HG03280 (cell line): ENCODE measurements at regions not wholly inside any gene's neighbourhood (a gene's known extent, or its start where the extent isn't known, plus 50 kb on each side); places are given as distances from the start of the nearest gene placed in this dataset.
A peak's percentile ranks its signal among the peaks of the same experiment; 100 is the strongest.

ENCODE experiments used
- ATAC-seq: cut with Tn5 transposase; IDR thresholded peaks from one replicate; pipeline ENCODE4 v1.9.1; 2021; ENCODE audit warnings: mild to moderate bottlenecking, moderate library complexity; ENCODE audit not compliant: unreplicated experiment

DNA sequence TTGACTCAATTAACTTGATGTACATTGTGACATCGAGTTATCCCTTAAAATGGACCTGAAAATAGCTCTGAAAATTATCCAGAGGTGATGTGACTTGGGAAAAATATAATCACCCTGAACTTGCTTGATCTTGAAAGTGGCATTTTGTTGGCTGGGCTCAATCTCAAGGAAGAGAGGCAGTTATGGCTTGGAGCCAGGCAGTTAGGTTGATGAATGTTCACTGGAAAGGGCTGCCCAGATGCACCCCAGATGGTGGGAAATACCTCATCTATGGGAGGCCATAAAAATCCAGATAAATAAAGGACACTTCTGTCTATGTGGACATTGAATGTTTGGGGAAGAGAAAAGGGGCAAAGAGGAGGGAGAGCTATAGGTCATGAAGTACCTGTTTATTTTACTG is 55.7 kb upstream of the OR5AN1 start:
- no peak for ATAC-seq

DNA sequence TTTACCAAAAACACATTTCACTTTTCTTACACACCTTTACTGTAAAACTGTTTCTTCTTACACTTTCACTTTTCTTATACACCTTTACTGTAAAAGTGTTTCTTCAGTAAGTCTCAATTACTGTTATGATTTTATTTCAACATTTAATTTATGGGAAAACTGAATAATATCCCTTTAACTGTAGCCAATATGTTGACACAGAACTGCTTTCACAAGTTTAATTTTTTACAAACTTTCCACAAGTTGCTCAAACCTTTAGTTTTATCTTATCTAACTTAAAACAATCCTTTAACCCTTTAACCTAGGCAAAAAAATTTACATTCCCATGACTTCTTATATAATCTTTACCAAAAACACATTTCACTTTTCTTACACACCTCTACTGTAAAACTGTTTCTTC is 63.3 kb upstream of the OR5AN1 start:
- ATAC-seq = no peak

DNA sequence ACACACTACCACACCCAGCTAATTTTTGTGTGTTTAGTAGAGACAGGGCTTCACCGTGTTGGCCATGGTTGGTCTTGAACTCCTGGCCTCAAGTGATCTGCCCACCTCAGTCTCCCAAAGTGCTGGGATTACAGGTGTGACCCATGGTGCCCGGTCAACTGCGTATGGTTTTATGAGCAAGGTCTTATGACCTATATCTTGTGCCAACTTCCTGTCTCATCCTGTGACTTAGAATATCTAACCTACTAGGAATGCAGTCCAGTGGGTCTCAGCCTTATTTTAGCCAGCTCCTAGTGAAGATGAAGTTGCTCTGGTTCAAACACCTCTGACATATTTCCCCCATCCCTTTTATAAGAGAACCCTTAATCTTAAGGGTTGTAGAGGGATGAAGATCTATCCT is 66.1 kb upstream of the OR5AN1 start:
- no peak for ATAC-seq

DNA sequence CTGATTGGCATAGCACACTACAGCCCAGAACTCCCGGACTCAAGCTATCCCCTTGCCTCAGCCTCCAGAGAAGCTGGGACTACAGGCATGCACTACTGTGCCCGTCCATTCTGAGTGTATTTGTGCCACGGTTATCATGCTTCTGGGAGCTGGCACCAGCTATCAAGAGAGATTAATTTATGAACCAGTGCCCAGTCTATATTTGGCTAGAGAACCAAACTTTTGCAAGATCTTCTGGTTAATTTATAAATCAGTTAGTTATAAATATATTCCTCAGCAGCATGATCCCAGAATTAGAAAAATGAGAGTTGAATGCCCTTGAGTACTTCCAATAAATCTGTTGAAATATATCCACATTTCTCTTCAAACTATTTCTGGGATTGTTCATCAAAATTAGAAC is 67.5 kb upstream of the OR5AN1 start:
- no peak for ATAC-seq

DNA sequence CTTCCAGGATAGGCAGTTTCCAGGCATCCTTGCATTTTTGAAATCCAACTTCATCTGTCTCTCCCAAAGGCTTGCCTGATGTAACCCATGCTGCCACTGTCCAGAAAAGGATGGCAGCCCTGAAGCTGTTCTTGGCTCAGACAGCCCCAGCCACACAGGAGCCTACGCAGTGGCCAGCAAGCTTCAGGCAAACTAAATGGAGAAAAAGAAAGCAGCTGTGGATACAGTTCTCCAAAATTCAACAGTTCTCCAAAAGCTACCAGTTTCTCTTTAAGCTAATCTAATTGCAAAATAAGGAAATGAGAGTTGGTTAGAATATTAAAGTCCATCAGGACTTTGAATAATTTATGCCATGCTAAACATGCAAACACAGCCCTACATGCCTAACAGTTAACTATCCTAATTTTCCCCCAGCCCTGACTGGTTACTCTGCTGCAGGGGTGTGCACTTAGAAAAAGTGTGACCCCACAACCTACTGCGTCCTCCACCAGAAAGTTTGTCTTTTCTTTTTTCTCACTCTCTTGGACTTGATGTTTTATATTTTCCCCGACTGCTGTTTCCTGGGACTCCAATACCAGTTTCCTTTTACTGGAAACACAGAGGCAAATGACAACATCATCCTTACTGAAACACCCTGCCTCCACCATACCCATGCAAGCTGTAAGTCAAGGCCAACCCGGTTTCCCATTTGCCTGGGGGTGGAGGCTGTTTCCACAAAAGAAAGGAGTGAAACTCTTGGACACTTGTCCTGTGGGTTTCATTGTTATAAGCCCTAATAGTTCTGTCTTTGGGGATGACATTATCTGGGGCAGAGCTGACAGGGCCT is 69.1 kb upstream of the OR5AN1 start:
- no peak for ATAC-seq

DNA sequence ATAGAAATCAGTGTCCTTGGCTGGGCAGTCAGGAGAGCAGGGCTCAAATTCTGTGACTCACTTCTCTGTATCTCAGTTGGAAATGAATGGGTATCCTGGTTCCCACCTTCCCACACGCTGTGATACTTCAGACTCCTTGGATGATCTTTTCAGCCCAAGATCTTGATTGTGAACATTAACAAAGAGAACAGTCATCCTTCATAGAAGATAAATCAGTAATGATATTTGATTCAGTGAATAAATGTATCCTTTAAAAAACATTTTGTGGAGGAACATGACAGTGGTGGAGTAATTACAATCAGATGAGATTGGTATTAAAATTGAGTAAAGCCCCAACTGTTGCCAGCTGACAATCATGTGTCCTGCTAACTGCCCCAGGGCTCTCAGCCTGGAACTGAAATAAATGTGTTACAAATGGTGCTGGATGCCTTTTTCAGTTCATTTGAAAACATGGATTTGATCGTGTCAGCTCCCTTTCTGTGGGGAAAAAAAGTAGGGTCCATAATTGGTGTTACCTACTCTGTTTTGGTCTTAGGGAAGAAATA is 72.9 kb upstream of the OR5AN1 start:
- ATAC-seq = no peak

DNA sequence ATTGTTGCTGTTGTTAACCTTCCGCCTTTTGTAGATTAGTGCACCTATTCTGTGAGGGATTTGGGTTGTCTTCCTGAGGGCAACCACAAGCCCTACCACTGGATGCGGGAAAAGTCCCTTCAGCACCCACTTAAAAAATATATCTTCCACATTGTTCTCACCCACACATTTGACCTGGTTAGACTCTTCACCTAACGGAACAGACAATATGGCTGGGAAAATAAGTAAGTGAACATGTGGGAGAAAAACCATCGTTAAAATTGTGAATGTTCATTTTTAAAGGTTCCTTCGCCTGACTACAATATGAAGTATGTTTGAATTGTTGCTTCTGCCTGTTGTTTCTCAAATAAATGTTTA is 72.0 kb upstream of the MPEG1 start:
- peak; percentile 15 for ATAC-seq

DNA sequence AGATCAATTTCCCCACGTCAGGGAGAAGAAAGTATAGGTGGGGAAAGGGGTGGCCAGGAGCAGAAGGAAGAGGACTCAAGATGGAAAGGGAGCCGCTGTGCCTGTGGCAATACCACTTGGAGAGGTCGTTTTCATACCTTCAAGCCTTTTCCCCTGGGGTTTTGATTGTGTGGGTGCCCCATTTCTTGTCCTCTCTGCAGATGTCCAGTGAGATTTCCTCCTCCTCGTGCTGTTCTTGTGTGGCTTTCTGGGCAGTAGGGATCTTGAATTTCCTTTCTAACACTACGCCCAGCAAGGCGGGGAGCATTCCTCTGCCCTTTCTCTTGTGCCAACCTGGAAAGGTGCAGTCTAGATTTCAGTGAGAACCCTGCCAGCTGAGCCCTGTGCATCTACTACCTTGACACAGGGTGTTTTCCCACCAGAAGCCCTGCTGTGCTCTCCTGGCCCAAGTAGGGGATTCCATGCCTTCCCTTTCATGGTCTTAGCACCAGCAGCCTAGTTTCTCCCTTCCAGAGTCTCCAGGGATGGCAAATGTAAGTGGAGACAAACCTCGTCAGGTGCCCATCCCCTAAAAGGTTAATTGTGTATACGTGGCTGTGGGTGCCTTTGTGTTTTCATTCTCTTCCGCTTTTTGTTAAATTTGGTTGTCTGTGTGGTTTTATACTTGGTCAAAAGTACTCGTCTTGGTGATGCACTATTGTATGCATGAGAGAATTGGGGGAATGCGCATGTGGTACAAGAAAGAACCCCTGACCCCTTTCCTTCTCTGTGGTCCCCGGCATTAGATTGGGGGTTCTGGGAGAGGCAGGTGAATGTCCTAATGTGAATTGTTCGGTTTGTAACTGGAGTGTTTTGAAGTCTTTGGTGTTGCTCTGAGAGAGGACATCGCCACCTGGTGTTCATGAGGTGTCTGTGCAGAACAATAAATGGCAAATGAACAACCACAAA is 71.4 kb upstream of the MPEG1 start:
- peak; percentile 64 for ATAC-seq

DNA sequence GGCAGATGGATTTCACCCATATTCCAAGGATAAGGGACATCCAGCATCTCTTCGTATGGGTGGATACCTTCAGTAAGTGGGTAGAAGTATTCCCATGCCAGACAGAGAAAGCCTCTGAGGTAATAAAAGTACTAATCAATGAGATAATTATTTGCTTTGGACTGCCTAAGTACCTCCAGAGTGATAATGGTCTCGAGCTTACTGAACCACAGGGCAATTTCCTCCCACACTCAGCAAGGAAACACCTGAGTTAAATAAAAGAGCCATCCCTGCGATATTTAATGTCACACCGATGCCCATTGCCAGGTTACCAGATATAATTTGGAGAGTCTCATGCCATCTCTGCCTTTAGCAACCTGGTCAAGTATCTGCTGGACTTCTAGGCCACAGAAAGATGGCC is 70.6 kb upstream of the MPEG1 start:
- no peak for ATAC-seq

DNA sequence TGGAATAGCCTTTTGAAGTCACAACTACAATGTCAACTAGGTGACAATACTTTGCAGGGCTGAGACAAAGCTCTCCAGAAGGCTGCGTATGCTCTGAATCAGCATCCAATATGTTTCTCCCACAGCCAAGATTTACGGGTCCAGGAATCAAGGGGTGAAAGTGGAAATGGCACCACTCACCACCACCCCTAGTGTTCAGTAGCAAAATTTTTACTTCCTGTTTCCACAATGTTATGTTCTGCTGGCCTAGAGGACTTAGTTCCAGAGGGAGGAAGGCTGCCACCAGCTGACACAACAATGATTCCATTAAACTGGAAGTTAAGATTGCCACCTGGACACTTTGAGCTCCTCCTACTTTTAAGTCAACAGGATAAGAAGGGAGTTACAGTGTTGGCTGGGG is 68.5 kb upstream of the MPEG1 start:
- no peak for ATAC-seq

DNA sequence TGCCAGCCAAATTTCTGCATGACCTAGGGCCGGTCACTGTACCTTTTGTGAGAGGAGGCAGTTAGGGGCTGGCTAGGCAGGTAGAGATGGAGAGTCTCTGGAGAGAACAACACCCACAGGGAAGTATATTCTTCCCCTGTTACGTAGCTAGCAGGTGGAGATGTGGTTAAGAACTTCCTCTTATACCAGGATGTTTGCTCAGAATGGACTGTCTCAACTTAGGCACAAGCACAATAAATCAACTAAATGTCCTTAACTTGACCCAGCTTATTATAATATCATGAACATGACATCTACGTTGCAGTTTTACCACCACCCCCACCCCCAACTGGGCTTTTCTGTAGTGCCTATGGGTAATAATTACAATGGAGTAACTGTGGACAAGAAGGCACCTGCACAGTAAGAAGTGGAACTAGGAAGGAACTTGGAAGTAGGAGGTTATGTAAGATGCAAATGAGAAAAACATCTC is 60.7 kb upstream of the MPEG1 start:
- ATAC-seq = peak; percentile 58

DNA sequence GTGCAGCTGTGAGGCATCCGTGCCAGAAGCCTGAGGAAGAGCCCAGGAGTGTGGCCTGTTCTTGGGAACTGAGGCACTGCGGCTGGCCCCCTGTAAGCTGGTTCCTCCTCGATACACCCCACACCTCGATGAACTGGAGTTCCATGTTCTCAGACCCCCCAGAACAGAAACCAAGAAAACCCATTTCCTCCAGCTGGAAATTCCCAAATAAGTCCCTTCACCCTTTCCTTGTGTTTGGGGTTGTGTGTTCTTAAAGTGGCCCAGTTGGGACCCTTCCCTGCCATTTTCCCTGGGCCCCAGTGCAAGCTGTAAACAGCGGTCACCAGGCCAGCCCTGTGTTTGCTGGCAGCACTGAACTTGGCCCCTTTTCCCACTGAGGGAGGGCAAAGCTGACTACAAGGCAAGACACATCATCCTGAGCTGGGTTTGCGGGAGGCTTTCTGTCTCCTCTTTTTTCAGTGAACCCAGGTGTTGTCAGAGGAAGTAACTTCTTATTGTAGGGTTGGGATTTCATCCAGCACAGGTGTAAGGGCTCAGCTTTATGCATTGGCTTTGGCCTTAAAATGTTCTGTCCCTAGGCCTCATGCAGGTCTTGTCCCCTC is 60.1 kb upstream of the MPEG1 start:
- ATAC-seq = peak; percentile 14

DNA sequence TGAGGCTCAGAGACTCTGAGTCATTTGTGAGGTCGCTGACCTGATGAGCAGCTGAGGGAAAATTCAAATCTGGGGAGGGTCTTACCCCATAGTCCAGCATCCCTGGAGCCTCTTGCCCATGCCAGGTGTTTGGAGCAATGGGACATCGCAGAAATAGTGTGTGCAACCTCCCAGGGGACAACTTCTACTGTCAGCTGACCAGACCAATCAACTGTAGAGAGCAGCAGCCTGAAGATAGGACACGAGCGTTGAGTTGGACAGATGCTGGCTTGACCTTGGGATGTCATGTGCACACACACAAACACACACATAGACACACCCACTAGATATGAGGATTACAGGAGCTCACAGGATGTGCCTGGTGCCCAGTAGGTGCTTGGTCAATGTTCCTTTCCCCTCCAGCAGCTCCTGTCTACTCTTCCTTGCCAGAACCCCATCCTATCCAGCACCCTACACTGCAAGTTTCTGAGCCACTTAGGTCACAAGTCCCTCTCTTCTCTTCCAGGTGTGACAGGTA is 59.1 kb upstream of the MPEG1 start:
- ATAC-seq = no peak

DNA sequence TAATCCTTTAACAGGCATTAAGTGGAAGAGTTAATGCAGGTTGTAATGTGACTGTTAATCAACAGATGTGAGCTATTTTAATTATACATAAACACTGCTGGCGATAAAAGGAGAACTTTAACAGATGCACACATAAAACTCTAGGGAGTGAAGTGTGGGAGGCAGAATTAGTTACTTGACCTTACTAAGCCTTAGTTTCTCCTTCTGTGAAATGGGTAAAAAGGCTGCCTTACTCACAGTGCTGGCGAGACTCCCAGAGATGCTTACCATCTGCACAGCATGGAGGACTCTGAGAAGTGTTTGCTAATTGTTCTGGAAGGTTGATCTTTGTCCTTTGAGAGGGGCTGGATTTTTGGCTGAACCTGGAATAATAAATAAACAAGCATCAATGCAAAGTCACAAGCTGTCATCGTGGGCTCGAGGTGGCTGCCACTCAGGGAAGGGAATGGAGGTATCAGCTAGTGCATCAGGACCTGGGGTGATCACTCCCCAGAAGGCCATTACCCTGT is 58.6 kb upstream of the MPEG1 start:
- no peak for ATAC-seq

DNA sequence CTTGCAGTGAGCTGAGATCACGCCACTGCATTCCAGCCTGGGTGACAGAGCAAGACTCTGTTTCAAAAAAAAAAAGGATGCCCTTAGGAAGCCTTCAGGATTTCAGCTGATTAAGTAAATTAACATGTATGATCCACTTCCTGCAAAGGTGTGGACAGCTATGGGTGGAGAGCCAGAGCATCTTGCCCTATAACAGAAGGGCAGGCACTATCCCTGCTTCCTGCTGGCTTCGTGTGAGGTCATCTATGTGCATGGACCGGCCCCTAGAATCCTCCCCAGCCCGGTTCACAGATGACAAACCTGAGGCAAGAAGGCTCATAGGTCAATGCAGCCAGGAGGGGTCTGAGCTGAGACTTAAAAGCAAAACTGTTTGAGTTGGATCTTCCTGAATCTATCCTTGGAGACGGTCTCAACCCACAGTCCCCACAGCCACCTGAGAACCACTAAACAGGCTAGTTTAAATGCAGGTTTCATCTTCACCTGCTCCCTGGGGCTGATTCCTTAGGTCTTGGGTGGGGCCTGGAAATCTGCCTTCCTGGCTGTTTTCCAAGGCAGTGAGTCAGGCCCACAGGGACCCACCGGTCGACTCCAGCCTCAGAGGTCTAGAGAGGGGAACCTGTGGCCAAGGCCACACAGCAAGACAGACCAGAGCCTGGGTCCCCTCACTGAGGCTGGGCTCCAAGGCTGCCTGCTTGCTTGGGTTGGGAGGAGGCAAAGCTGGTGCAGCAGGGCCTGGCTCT is 55.2 kb upstream of the MPEG1 start:
- ATAC-seq = no peak

DNA sequence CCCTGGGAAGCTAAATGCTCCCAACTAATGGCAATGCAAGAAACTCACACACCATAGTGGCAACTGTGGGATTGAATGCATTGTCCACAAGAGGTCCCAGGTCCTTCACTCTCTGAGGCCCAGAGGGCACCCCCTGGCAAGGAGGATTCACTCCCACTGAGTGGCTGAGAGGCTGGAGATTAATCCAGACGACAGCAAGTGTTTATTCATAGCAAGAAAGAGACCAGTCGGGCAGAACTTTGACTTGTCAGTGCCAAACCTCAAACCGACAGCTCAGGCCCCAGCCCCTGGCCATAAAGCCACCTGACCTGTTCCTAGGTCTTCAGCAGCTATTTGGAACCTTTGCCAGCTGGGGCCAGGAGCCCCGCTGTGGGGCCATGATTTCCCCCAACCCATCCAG is 54.5 kb upstream of the MPEG1 start:
- no peak for ATAC-seq

DNA sequence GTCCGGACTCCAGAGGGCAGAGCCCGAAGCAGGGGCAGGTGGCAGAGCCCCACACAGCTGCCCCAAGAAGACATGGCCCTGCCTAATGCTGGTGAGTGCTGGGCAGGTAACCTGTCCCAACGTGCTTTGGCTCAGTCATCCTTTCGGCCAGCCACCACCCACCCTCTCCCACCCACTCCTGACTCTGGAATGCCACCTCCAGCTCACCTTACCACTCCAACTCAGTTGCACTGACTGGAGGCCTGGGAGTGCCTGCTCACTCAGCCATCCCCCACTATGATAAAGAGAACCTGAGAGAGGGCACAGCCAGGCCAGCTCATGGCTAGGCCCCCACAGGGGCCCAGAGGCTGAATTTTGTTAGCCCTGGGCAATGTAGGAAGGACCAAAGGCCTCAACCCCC is 53.8 kb upstream of the MPEG1 start:
- ATAC-seq = no peak

DNA sequence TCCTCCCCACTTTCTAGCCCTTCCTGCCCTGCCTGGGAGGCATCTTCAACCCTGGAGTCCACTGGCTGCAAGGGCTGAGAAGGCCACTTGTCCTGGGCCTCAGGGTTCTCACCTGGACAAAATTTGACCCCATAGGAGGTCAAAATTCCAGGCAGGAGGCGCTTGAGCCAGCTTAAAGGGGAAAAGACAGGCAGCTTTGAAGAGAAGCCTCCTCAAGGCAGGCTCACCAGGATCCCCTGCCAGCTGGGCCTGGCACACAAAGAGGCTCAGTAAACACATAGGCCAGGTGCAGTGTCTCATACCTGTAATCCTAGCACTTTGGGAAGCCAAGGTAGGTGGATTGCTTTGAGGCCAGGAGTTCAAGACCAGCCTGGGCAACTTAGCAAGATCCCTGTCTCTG is 53.0 kb upstream of the MPEG1 start:
- no peak for ATAC-seq

DNA sequence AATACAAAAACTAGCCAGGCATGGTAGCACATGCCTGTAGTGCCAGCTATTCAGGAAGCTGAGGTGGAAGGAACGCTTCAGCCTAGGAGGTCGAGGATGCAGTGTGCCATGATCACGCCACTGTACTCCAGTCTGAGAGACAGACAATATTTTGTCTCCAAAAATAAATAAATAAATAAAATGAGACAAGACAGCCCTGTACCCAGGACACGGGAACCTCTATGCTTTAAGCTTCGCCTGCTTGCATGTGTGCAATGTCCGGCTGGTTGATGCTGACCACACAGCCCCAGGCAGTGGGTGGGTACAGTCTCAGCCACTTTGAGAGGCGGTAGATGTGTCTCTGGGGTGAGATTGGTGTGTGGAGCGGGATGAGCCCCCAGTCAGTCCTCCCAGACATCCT is 52.0 kb upstream of the MPEG1 start:
- no peak for ATAC-seq

DNA sequence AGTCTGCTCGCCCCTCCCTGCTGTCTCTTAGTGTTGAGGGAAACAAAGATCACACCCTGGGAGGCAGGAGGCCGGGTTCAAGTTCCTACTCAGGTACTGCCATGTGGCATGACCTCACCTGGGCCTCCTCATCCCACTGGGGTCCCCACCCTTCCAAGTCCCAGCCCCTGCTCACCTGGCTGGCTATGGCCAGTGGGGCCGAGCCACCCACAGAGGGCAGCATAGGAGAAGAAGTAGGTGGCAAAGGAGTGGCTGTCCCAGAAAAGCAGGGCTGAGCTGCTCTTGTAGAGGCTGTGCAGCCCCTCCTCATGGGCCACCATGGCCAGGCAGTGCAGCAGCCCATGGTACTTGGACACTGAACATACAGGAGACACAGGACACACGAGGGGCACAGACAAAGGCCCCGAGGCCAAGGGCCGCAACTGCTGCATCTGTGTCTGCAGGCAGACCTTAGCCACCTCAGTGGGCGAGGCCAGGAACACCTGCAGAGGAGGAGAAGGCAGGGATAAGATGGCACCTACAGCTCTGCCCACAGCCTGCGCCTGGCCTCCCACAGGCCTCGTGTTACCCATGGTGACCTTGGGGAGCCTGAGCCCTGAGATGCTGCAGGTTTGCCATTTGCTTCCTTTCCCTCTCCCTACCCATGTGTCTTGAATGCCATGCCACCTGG is 50.6 kb upstream of the MPEG1 start:
- ATAC-seq = no peak
